GM12874 (cell line): ENCODE measurements at regions not wholly inside any gene's neighbourhood (a gene's known extent, or its start where the extent isn't known, plus 50 kb on each side); places are given as distances from the start of the nearest gene placed in this dataset.

ENCODE experiments used
- TF ChIP-seq, protein P1 (sequence below): IDR thresholded peaks from 2 replicates; pipeline ENCODE4 v1.5.1; 2011; ENCODE audit warnings: low read depth, mild to moderate bottlenecking, control low read depth, low read length, moderate library complexity; ENCODE audit not compliant: insufficient read depth

DNA sequence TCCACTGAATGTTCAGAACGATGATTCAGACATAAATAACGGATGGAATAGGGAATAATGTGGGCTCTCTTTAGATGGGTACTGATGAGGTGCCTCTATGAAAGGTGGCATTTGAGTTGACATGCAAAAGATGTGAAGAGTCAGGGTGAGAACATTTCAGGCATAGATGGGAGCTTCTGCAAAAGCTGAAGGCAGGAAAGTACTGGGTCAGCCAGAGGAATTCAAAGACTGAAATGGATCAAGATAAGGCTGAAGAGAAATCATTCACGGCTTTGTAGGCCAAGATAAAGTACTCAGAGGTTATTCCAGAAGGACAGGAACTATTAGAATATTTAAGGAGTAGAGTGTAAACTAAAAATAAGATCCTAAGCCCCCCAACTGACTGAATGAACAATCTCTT lies 189.6 kb upstream of the MCTP2 start:
- TF ChIP-seq, protein P1, sequence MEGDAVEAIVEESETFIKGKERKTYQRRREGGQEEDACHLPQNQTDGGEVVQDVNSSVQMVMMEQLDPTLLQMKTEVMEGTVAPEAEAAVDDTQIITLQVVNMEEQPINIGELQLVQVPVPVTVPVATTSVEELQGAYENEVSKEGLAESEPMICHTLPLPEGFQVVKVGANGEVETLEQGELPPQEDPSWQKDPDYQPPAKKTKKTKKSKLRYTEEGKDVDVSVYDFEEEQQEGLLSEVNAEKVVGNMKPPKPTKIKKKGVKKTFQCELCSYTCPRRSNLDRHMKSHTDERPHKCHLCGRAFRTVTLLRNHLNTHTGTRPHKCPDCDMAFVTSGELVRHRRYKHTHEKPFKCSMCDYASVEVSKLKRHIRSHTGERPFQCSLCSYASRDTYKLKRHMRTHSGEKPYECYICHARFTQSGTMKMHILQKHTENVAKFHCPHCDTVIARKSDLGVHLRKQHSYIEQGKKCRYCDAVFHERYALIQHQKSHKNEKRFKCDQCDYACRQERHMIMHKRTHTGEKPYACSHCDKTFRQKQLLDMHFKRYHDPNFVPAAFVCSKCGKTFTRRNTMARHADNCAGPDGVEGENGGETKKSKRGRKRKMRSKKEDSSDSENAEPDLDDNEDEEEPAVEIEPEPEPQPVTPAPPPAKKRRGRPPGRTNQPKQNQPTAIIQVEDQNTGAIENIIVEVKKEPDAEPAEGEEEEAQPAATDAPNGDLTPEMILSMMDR = no peak

DNA sequence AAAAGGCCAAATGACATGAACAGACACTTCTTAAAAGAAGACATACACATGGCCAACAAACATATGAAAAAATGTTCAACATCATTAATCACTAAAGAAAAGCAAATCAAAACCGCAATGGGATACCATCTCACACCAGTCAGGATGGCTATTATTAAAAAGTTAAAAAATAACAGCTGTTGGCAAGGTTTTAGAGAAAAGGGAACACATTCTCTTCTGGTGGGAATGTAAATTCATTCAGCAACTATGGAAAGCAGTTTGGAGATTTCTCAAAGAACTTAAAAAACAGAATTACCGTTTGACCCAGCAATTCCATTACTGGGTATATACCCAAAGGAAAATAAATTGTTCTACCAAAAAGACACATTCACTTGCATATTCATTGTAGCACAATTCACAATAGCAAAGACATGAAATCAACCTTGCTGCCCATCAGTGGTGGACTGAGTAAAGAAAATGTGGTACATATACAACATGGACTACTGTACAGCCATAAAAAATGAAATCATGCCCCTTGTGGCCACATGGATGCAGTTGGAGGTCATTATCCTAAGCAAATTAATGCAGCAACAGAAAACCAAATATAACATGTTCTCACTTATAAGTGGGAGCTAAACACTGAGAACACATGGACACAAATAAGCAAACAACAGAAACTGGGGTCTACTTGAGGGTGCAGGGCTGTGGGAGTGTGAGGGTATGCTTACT lies 190.7 kb upstream of the MCTP2 start:
- TF ChIP-seq, protein P1 = no peak

DNA sequence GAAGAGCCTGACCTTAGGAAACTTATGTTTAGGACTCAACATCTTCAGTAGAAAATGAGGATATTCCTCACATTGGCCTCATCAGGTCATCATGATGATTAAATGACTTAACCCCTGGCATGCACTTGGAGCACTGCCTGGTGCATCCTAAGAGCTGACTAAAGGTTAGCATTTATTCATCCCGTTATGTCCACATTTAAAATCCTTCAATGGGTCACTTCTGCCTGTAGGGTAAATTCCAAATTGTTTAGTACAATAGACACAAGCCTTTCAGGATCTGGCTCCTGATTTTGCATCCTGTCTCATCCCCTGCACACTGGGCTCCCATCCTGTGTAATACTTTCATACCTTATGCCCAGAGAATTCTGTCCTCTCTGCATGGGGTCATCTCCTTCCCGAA lies 195.2 kb upstream of the MCTP2 start:
- TF ChIP-seq, protein P1 = no peak

DNA sequence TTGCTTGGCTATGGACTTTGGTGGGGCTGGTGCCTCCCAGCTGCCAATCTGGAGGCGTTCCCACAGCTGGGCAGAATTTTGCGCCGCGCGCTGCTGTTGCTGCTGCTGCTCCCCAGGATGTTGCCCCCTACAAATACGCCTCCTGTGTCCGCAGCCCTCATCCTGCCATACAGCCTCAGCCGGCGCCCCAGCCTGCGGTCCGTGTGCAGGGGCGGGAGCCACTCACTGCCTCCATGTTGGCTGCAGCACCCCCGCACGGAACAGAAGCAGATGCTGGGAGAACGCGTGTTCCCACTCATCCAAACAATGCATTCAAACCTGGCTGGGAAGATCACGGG lies 197.7 kb upstream of the MCTP2 start:
- TF ChIP-seq, protein P1 = no peak

DNA sequence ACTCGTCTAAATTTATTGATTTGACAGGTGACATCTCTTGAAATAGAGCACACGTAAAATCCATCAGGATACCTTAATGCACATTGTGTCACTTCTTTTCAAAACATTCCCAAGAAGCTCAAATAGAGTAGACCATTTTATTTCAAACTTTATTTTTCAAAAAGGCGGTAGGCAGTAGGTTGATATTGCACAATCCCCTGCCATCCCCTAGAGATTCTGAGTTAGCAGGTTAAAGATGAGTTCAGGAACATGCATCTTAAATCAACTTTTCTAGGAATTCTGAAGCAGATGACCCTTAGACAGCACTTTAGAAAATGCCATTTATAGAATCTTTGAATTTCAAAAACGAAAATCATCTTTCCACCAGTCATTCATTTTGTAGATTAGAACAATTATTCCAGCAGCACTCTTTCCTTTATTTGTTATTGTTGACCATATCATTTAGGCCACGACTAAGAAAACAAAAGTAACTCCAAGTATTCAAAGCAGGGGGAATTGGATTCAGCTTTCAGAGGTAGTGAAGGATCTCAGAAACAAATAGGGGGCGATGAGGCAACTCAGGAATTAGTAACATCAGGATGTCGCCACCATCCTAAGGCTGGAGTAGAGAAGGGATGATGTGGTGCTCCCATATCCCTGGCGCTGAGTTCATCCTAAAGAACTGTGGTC lies 198.2 kb upstream of the MCTP2 start:
- TF ChIP-seq, protein P1 = no peak

DNA sequence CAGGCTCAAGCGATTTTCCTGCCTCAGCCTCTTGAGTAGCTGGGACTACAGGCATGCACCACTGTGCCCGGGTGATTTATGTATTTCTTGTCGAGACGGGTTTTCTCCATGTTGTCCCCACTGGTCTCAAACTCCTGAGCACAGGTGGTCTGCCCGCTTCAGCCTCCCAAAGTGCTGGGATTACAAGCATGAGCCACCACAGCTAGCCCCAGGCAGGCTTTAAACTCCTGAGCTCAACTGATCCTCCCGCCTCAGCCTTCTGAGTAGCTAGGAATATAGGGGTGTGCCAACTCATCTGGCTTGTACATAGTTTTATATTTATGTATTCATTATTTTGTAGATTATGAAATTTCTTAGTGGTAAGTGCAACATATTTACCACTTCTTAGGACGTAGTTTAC lies 198.8 kb upstream of the MCTP2 start:
- TF ChIP-seq, protein P1 = no peak

DNA sequence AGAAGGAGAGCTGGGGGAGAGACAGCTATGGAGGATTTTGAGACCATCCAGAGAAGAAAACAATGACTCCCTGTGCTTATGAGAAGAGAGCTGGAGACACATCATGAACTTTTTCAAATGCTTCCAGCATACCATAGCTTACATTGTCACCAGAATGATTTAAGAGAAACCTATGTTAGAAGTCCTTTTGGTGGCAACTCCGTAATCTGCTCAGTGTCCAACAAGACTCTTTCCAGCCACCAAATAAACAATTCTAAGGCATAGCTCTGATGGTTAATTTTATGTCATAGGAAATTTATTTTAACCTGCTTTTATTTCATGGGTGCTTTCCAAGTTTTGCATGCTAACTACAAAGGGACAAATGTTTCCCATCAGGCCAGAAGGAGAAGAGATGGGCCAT lies 200.3 kb upstream of the MCTP2 start:
- TF ChIP-seq, protein P1 = no peak
